ENCODE measurements at regions not wholly inside any gene's neighbourhood (a gene's known extent, or its start where the extent isn't known, plus 50 kb on each side); places are given as distances from the start of the nearest gene placed in this dataset.

GRCh38 chr13:47184321-47184720 is 287.5 kb upstream of the HTR2A start:
- H3K27ac Mint-ChIP-seq: no peak overlapping the region
- no peaks in the 10 kb centered on the region for H3K9me3 ChIP-seq (ENCODE audit: control insufficient read depth, low read length, poor library complexity, severe bottlenecking)
- ATAC-seq (no peak), DNase-seq (no peak)
- H3K4me1 Mint-ChIP-seq: no peaks in the 10 kb centered on the region
- H3K4me3 Mint-ChIP-seq: no peak overlapping the region
- no peaks in the 10 kb centered on the region for H3K36me3 Mint-ChIP-seq (ENCODE audit: low read depth)
- H3K27me3 Mint-ChIP-seq: peaks cover 4% of the 10 kb centered on the region

DNA sequence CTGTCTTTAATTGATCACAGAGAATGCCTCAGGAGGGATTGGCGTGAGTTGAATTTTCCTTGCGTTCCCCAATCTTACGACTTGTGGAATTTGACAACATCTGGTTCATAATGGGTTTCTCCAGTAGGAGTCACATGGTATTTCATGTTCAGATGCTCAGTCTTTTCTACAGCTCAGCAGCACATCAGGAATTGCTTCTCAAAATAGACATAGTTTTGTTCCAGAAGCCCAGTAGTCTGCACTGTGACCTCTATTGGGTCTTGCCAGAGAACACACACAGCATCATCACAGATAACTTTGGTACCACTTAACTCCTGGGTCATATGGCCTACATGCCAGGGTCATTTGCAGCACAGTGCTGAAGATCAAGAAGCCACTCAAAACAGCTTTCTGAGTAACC is 282.5 kb upstream of the HTR2A start:
- no peak overlapping the region for H3K4me3 Mint-ChIP-seq
- no peaks in the 10 kb centered on the region for H3K36me3 Mint-ChIP-seq (ENCODE audit: low read depth)
- H3K4me1 Mint-ChIP-seq: no peaks in the 10 kb centered on the region
- DNase-seq (no peak), ATAC-seq (no peak)
- H3K9me3 ChIP-seq (ENCODE audit: control insufficient read depth, low read length, poor library complexity, severe bottlenecking): no peaks in the 10 kb centered on the region
- H3K27me3 Mint-ChIP-seq: peaks cover 3% of the 10 kb centered on the region
- no peak overlapping the region for H3K27ac Mint-ChIP-seq

DNA sequence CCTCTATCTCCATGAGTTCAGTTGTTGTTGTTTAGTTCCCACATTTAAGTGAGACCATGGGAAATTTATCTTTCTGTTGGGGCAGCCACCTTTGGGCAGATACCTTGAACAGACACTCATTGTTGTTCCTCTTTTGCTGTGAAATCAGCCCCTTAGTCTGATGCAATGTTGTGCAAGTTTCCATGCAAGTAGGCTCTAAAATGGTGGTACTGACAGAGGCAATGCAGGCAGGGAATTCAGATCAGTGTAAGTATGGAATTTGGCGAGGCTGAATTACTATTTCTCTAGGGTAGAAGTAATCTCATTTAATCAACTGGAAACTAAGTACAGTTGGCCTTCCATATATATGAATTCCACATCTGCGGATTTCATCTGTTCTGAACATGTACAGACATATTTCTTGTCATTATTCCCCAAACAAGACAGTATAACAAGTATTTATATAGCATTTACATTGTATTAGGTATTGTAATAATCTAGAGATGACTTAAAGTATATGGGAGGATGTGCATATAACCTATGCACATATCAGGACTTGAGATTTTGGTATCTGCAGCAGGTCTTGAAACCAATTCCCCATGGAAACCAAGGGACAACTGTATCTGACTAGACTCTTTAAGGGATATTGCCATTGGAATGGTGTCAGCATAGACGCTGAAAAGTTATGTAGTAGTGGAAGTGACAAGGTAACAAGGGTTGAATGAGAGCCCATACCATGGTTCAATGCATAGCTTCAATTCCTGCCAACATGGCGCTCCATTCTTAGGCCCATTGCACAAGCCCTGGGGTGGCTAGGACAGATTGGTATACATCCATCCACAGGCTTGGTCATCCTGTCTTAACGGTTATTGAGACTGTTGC is 281.5 kb upstream of the HTR2A start:
- no peak overlapping the region for H3K4me3 Mint-ChIP-seq

GRCh38 chr13:47175172-47175866 is 278.5 kb upstream of the HTR2A start:
- no peaks in the 10 kb centered on the region for H3K9me3 ChIP-seq (ENCODE audit: control insufficient read depth, low read length, poor library complexity, severe bottlenecking)
- Mint-ChIP-seq H3K4me3 (no peak overlapping the region), H3K27ac (no peak overlapping the region), H3K4me1 (no peaks in the 10 kb centered on the region), H3K36me3 (ENCODE audit: low read depth) (no peaks in the 10 kb centered on the region), H3K27me3 (no peaks in the 10 kb centered on the region)
- ATAC-seq (no peak), DNase-seq (no peak)

More for the DNA sequence above, 281.5 kb upstream of the HTR2A start:
- DNase-seq (no peak), ATAC-seq (no peak)
- H3K9me3 ChIP-seq (ENCODE audit: control insufficient read depth, low read length, poor library complexity, severe bottlenecking): no peaks in the 10 kb centered on the region
- H3K27ac Mint-ChIP-seq: no peak overlapping the region
- no peaks in the 10 kb centered on the region for H3K36me3 Mint-ChIP-seq (ENCODE audit: low read depth)
- no peaks in the 10 kb centered on the region for H3K4me1 Mint-ChIP-seq
- H3K27me3 Mint-ChIP-seq: no peaks in the 10 kb centered on the region

DNA sequence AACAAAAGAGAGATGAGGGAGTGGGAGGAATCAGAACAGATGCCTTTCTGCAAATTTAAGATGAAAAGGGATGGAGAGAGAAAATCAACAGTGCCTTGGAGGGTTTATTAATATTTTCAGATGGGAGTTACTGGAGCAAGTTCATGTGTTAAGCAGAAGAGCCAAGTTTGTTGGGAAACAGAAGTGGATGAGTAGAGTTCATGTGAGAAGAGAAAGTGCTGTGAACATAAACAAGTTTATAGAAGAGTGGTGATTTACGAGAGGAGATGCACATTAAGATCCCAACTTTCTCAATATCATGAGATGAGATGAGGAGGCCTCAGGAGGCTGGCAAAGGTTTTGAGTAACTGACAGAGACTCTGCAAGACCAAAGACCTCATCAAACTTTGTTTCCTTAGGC is 274.1 kb upstream of the HTR2A start:
- Mint-ChIP-seq H3K27me3 (no peaks in the 10 kb centered on the region), H3K4me1 (no peaks in the 10 kb centered on the region), H3K36me3 (ENCODE audit: low read depth) (no peaks in the 10 kb centered on the region), H3K4me3 (no peak overlapping the region), H3K27ac (no peak overlapping the region)
- ATAC-seq: no peak
- no peak for DNase-seq
- no peaks in the 10 kb centered on the region for H3K9me3 ChIP-seq (ENCODE audit: control insufficient read depth, low read length, poor library complexity, severe bottlenecking)

DNA sequence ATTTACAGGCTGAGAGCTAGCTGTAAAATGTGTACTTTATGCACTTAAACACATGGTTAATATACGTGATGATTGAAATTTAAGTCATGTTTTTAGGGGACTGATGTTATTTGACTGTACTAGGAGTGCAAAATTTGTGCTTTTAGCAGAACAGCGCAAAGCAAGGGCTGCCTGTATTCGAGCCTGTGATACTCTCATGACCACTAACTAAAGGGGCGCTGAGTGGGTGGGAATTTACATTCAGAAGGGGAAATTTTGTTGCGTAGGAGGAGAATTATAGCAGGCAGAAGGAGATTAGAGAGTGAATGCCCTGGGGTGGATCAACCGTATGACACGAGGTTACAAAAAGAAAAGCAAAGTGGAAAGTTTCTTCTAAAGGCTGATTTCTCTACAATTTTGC is 271.8 kb upstream of the HTR2A start:
- Mint-ChIP-seq H3K27me3 (no peaks in the 10 kb centered on the region), H3K36me3 (ENCODE audit: low read depth) (no peaks in the 10 kb centered on the region), H3K4me3 (no peak overlapping the region), H3K4me1 (no peaks in the 10 kb centered on the region), H3K27ac (no peak overlapping the region)
- ATAC-seq (no peak), DNase-seq (no peak)
- no peaks in the 10 kb centered on the region for H3K9me3 ChIP-seq (ENCODE audit: control insufficient read depth, low read length, poor library complexity, severe bottlenecking)

DNA sequence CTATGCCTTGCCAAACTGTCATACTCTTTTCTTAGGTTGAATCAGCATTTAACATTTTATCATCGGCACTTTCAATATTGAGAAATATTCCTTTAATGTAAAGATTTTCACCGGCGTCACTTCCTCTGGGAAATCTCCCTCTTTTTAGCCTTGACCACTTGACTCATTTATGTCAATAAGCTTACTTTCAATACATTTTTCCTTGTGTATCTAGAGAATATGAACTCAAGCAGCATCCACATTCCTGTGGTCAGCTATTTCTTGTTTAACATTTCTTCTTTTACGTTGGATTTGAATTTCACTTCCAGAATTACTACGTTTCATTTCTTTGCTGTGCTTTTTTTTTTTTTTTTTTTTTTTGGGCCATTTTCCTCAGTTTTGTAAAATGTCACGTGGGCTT is 271.2 kb upstream of the HTR2A start:
- Mint-ChIP-seq H3K4me1 (no peaks in the 10 kb centered on the region), H3K4me3 (no peak overlapping the region), H3K27me3 (no peaks in the 10 kb centered on the region), H3K27ac (no peak overlapping the region), H3K36me3 (ENCODE audit: low read depth) (no peaks in the 10 kb centered on the region)
- DNase-seq (no peak), ATAC-seq (no peak)
- no peaks in the 10 kb centered on the region for H3K9me3 ChIP-seq (ENCODE audit: control insufficient read depth, low read length, poor library complexity, severe bottlenecking)

DNA sequence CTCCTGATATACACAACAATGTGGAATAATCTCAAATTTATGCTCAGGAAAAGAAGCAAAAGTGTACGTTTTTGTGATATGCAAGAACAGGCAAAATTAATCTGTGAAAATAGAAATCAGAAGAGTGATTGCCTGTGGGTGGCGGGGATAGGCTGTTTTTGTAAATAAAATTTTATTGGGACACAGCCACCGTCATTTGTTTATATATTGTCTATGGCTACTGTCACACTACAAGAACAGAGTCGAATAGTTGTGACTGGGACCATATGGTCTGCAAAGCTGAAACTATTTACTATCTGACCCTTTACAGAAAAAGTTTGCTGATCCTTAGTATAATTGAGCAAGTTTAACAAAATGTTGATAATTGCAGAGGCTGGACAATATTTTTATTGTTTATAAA is 269.5 kb upstream of the HTR2A start:
- DNase-seq (no peak), ATAC-seq (no peak)
- no peaks in the 10 kb centered on the region for H3K36me3 Mint-ChIP-seq (ENCODE audit: low read depth)
- H3K27me3 Mint-ChIP-seq: no peaks in the 10 kb centered on the region
- H3K4me1 Mint-ChIP-seq: no peaks in the 10 kb centered on the region
- H3K9me3 ChIP-seq (ENCODE audit: control insufficient read depth, low read length, poor library complexity, severe bottlenecking): no peaks in the 10 kb centered on the region
- no peak overlapping the region for H3K27ac Mint-ChIP-seq
- no peak overlapping the region for H3K4me3 Mint-ChIP-seq

- no peaks in the 10 kb centered on the region for H3K4me1 Mint-ChIP-seq
- peaks cover 2% of the 10 kb centered on the region for H3K9me3 ChIP-seq (ENCODE audit: control insufficient read depth, low read length, poor library complexity, severe bottlenecking)
- no peak overlapping the region for H3K4me3 Mint-ChIP-seq
- H3K36me3 Mint-ChIP-seq (ENCODE audit: low read depth): no peaks in the 10 kb centered on the region
- DNase-seq (no peak), ATAC-seq (no peak)
- H3K27ac Mint-ChIP-seq: no peak overlapping the region
- H3K27me3 Mint-ChIP-seq: peaks cover 21% of the 10 kb centered on the region
Observed at GRCh38 chr13:47159853-47160550, 263.1 kb upstream of the HTR2A start.

GRCh38 chr13:47158593-47158992 is 261.7 kb upstream of the HTR2A start:
- Mint-ChIP-seq H3K4me3 (no peak overlapping the region), H3K36me3 (ENCODE audit: low read depth) (no peaks in the 10 kb centered on the region), H3K27ac (no peak overlapping the region), H3K4me1 (no peaks in the 10 kb centered on the region), H3K27me3 (peaks cover 21% of the 10 kb centered on the region)
- DNase-seq: no peak
- ATAC-seq: no peak
- H3K9me3 ChIP-seq (ENCODE audit: control insufficient read depth, low read length, poor library complexity, severe bottlenecking): peaks cover 2% of the 10 kb centered on the region

- H3K4me1 Mint-ChIP-seq: no peaks in the 10 kb centered on the region
- no peaks in the 10 kb centered on the region for H3K9me3 ChIP-seq (ENCODE audit: control insufficient read depth, low read length, poor library complexity, severe bottlenecking)
- H3K4me3 Mint-ChIP-seq: no peak overlapping the region
- no peak overlapping the region for H3K27ac Mint-ChIP-seq
- ATAC-seq: no peak
- no peak for DNase-seq
- no peaks in the 10 kb centered on the region for H3K36me3 Mint-ChIP-seq (ENCODE audit: low read depth)
- H3K27me3 Mint-ChIP-seq: no peaks in the 10 kb centered on the region
Observed at GRCh38 chr13:47148543-47148942, 251.7 kb upstream of the HTR2A start.

GRCh38 chr13:47147812-47148119 is 250.9 kb upstream of the HTR2A start:
- Mint-ChIP-seq H3K36me3 (ENCODE audit: low read depth) (no peaks in the 10 kb centered on the region), H3K27ac (no peak overlapping the region), H3K4me1 (no peaks in the 10 kb centered on the region), H3K27me3 (no peaks in the 10 kb centered on the region), H3K4me3 (no peak overlapping the region)
- no peaks in the 10 kb centered on the region for H3K9me3 ChIP-seq (ENCODE audit: control insufficient read depth, low read length, poor library complexity, severe bottlenecking)
- no peak for DNase-seq
- no peak for ATAC-seq

DNA sequence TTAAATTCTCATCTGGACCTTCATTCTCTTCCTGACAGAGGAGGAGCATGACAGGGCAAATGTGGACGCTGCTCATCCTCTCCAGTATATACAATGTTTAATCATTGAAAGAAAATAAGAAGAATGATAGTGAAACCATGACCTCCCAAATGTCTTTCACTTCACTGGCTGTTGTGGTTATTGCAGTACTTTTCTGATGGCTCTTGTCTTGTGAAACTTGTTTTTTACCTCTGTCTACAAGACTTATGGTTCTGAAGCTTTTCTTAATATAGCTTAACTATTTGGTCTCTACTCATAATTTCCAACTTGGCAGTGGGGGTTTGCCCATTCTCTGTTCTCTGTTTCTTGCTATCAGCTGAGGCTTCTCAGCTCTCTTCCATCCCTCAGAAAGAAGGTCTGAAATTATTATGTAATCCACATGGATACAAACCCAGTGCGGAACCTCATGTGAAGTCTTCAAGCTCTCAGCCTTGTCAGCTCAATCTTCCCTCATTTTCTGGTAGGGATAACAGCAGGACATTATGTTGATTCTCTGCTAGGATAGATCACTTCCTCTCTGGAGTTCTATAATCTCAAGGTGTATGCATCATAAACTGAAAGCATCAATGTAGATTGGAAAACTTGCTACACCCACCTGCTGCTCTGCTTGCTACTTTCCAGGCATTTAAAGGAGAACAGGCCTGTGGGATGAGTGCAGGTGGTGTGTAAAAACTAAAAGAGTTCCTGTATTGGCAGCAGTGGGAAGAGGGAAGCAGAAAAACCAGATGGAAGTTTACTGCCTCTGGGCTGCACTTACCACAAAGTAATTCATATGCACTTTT is 250.3 kb upstream of the HTR2A start:
- no peaks in the 10 kb centered on the region for H3K27me3 Mint-ChIP-seq
- DNase-seq (no peak), ATAC-seq (no peak)
- H3K4me3 Mint-ChIP-seq: no peak overlapping the region
- H3K9me3 ChIP-seq (ENCODE audit: control insufficient read depth, low read length, poor library complexity, severe bottlenecking): no peaks in the 10 kb centered on the region
- H3K36me3 Mint-ChIP-seq (ENCODE audit: low read depth): no peaks in the 10 kb centered on the region
- H3K4me1 Mint-ChIP-seq: no peaks in the 10 kb centered on the region
- H3K27ac Mint-ChIP-seq: no peak overlapping the region
